Liver (tissue), 3 donors: ENCODE measurements at regions not wholly inside any gene's neighbourhood (a gene's known extent, or its start where the extent isn't known, plus 50 kb on each side); places are given as distances from the start of the nearest gene placed in this dataset.

Experiments used
- CTCF ChIP-seq: fragments of 150-350 bp; IDR thresholded peaks from 2 replicates; pipeline ENCODE4 v1.5.1; 2017; ENCODE audit warnings: improper control_type of control experiment, low read depth, low read length; ENCODE audit not compliant: missing input control
- EGR1 ChIP-seq, 2 donors: IDR thresholded peaks; 2 replicates each; pipeline ENCODE4 v1.6.1; 2016 to 2018; ENCODE audit warnings: antibody characterized with exemption in 2 of 2, low read depth in 2 of 2
- MAX ChIP-seq: IDR thresholded peaks from 2 replicates; pipeline ENCODE4 v1.6.1; 2016; ENCODE audit warnings: antibody characterized with exemption
- REST ChIP-seq: IDR thresholded peaks from 2 replicates; pipeline ENCODE4 v1.6.1; 2016; ENCODE audit warnings: antibody characterized with exemption, mild to moderate bottlenecking
- TAF1 ChIP-seq: conservative IDR thresholded peaks from 2 replicates; pipeline ENCODE4 v1.6.1; 2016; ENCODE audit warnings: antibody characterized with exemption, mild to moderate bottlenecking
- donor health status: healthy.
- donor health status: healthy.

GRCh38 chr13:71922194-71922593 lies 55.2 kb upstream of the DACH1 start:
- TF ChIP-seq REST (no peak), CTCF (no peak), TAF1 (no peak), EGR1 (IDR thresholded peaks at IDR 0.05; ENCODE audit: low read depth in 2 of 2) (no peak), MAX (no peak)
